A673 (cell line): ENCODE measurements at regions not wholly inside any gene's neighbourhood (a gene's known extent, or its start where the extent isn't known, plus 50 kb on each side); places are given as distances from the start of the nearest gene placed in this dataset.

Experiments
- EZH2 ChIP-seq: fragments of 200-600 bp; sonication (generic); IDR thresholded peaks from 2 replicates; pipeline ENCODE4 v1.6.1; 2017; ENCODE audit warnings: borderline replicate concordance, low read depth, mild to moderate bottlenecking, mixed read lengths, antibody characterized with exemption, low read length; ENCODE audit not compliant: poor library complexity, severe bottlenecking
- TF ChIP-seq, protein P1 (sequence below): fragments of 300-800, 200-600 bp; sonication (generic); conservative IDR thresholded peaks from 2 replicates; pipeline ENCODE4 v1.5.1; 2017; ENCODE audit warnings: low read depth, mild to moderate bottlenecking, antibody characterized with exemption, low read length, moderate library complexity, mixed read lengths

DNA sequence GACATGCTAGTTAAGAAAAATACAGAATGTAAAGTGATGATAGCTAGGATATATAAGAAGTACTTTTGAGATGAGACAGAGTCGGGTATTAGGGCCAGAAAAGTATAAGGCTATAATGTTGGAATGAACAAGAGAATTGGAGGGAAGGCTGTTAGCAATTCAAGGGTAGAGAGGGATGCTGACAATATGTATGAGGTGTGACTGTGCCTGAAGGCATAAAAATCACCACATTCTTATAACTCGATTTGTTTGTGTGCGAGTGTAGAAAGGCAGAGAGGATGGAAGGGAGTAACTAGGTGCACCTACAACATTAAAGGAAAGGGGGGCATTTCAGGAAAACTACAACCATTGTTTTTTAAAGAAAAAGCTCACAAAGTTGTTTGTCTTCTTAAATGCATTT is 86.0 kb downstream of the FAT4 start:
- TF ChIP-seq, protein P1, sequence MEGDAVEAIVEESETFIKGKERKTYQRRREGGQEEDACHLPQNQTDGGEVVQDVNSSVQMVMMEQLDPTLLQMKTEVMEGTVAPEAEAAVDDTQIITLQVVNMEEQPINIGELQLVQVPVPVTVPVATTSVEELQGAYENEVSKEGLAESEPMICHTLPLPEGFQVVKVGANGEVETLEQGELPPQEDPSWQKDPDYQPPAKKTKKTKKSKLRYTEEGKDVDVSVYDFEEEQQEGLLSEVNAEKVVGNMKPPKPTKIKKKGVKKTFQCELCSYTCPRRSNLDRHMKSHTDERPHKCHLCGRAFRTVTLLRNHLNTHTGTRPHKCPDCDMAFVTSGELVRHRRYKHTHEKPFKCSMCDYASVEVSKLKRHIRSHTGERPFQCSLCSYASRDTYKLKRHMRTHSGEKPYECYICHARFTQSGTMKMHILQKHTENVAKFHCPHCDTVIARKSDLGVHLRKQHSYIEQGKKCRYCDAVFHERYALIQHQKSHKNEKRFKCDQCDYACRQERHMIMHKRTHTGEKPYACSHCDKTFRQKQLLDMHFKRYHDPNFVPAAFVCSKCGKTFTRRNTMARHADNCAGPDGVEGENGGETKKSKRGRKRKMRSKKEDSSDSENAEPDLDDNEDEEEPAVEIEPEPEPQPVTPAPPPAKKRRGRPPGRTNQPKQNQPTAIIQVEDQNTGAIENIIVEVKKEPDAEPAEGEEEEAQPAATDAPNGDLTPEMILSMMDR = no peak
- TF ChIP-seq EZH2 = no peak
